IPS-18c (cell line): ENCODE measurements at regions not wholly inside any gene's neighbourhood (a gene's known extent, or its start where the extent isn't known, plus 50 kb on each side); places are given as distances from the start of the nearest gene placed in this dataset.
"Not testable (repeated sequence)": the region's sequence is repeated elsewhere in the genome, so short reads cannot be mapped to it uniquely, and the experiment has no call there.

Source experiments
- H3K4me3 ChIP-seq: 2 replicates; pipeline ENCODE4 v1.7.0; 2013; ENCODE audit warnings: low read depth, mild to moderate bottlenecking, low read length, moderate library complexity; ENCODE audit not compliant: insufficient read depth
- H3K9me3 ChIP-seq: one replicate; pipeline ENCODE4 v1.6.1; 2013; ENCODE audit warnings: mild to moderate bottlenecking, low read length, moderate library complexity; ENCODE audit not compliant: control insufficient read depth, insufficient read depth

- Histone ChIP-seq H3K4me3 (no peak overlapping the region), H3K9me3 (no peaks in the 10 kb centered on the region)
Observed at GRCh38 chr10:114724716-114725106, 66.6 kb upstream of the ABLIM1 start.

GRCh38 chr10:114726820-114727271, 68.8 kb upstream of the ABLIM1 start:
- H3K4me3 ChIP-seq: no peak overlapping the region
- no peaks in the 10 kb centered on the region for H3K9me3 ChIP-seq

- no peak overlapping the region for H3K4me3 ChIP-seq
Observed at GRCh38 chr10:114728325-114728724, 70.2 kb upstream of the ABLIM1 start.

GRCh38 chr10:114729103-114729659, 71.1 kb upstream of the ABLIM1 start:
- no peaks in the 10 kb centered on the region for H3K9me3 ChIP-seq
- H3K4me3 ChIP-seq: no peak overlapping the region

More at GRCh38 chr10:114728325-114728724, 70.2 kb upstream of the ABLIM1 start:
- no peaks in the 10 kb centered on the region for H3K9me3 ChIP-seq

- no peaks in the 10 kb centered on the region for H3K9me3 ChIP-seq
Observed at GRCh38 chr10:114730291-114730690, 72.2 kb upstream of the ABLIM1 start.

GRCh38 chr10:114732931-114733330, 74.9 kb upstream of the ABLIM1 start:
- H3K4me3 ChIP-seq: no peak overlapping the region
- H3K9me3 ChIP-seq: no peaks in the 10 kb centered on the region

More at GRCh38 chr10:114730291-114730690, 72.2 kb upstream of the ABLIM1 start:
- no peak overlapping the region for H3K4me3 ChIP-seq

- no peak overlapping the region for H3K4me3 ChIP-seq
Observed at GRCh38 chr10:114735946-114736345, 77.9 kb upstream of the ABLIM1 start.

GRCh38 chr10:114743521-114744231, 77.9 kb upstream of the FHIP2A start:
- Histone ChIP-seq H3K4me3 (no peak overlapping the region), H3K9me3 (no peaks in the 10 kb centered on the region)

More at GRCh38 chr10:114735946-114736345, 77.9 kb upstream of the ABLIM1 start:
- H3K9me3 ChIP-seq: no peaks in the 10 kb centered on the region

GRCh38 chr10:114746531-114746930, 75.0 kb upstream of the FHIP2A start:
- H3K9me3 ChIP-seq: no peaks in the 10 kb centered on the region
- H3K4me3 ChIP-seq: no peak overlapping the region

GRCh38 chr10:114748241-114748640, 73.3 kb upstream of the FHIP2A start:
- Histone ChIP-seq H3K4me3 (no peak overlapping the region), H3K9me3 (no peaks in the 10 kb centered on the region)

- Histone ChIP-seq H3K9me3 (no peaks in the 10 kb centered on the region), H3K4me3 (no peak overlapping the region)
Observed at GRCh38 chr10:114749014-114749413, 72.6 kb upstream of the FHIP2A start.

- no peak overlapping the region for H3K4me3 ChIP-seq
- no peaks in the 10 kb centered on the region for H3K9me3 ChIP-seq
Observed at GRCh38 chr10:114749510-114749909, 72.1 kb upstream of the FHIP2A start.

- Histone ChIP-seq H3K9me3 (no peaks in the 10 kb centered on the region), H3K4me3 (no peak overlapping the region)
Observed at GRCh38 chr10:114751856-114752255, 69.7 kb upstream of the FHIP2A start.

- H3K4me3 ChIP-seq, H3K9me3 ChIP-seq: not testable (repeated sequence)
Observed at GRCh38 chr10:114752570-114752969, 69.0 kb upstream of the FHIP2A start.

- Histone ChIP-seq H3K4me3 (no peak overlapping the region), H3K9me3 (no peaks in the 10 kb centered on the region)
Observed at GRCh38 chr10:114753126-114753525, 68.5 kb upstream of the FHIP2A start.

GRCh38 chr10:114754445-114755320, 66.9 kb upstream of the FHIP2A start:
- H3K4me3 ChIP-seq: no peak overlapping the region
- H3K9me3 ChIP-seq: no peaks in the 10 kb centered on the region

- no peak overlapping the region for H3K4me3 ChIP-seq
- H3K9me3 ChIP-seq: no peaks in the 10 kb centered on the region
Observed at GRCh38 chr10:114755537-114755936, 66.0 kb upstream of the FHIP2A start.

GRCh38 chr10:114758331-114758730, 63.2 kb upstream of the FHIP2A start:
- Histone ChIP-seq H3K9me3 (no peaks in the 10 kb centered on the region), H3K4me3 (no peak overlapping the region)
